Sigmoid colon (tissue), 4 donors: ENCODE measurements at regions not wholly inside any gene's neighbourhood (a gene's known extent, or its start where the extent isn't known, plus 50 kb on each side); places are given as distances from the start of the nearest gene placed in this dataset.

Experiments
- CTCF ChIP-seq, 4 experiments: fragments of 450-650 bp in 3 of 4; fragments of 200-600 bp in 1 of 4; IDR thresholded peaks; one replicate each; pipeline ENCODE4 v1.5.1; 2016 to 2019; ENCODE audit warnings: antibody characterized with exemption in 4 of 4, mild to moderate bottlenecking in 3 of 4, moderate library complexity in 2 of 4
- POLR2AphosphoS5 ChIP-seq, 4 donors: sonication (generic); formaldehyde crosslinking; IDR thresholded peaks; one replicate each; pipeline ENCODE4 v1.6.1; 2017; ENCODE audit warnings: antibody characterized with exemption in 4 of 4

- TF ChIP-seq CTCF (IDR thresholded peaks at IDR 0.05), result no peak
- no peak for TF ChIP-seq POLR2AphosphoS5 (IDR thresholded peaks at IDR 0.05)
Observed at GRCh38 chr17:83179811-83180210, 100.4 kb downstream of the METRNL start.
